ENCODE measurements at regions not wholly inside any gene's neighbourhood (a gene's known extent, or its start where the extent isn't known, plus 50 kb on each side); places are given as distances from the start of the nearest gene placed in this dataset.

GRCh38 chr1:239739375-239739774 is 352.3 kb upstream of the FMN2 start:
- no peak overlapping the region for H2AFZ ChIP-seq (ENCODE audit: low read length)
- no peak overlapping the region for H4K91ac ChIP-seq (replicated peaks; ENCODE audit: insufficient read length, low read length)
- no peak overlapping the region for H2BK5ac ChIP-seq (ENCODE audit: low read depth, low read length)
- H2BK15ac ChIP-seq (ENCODE audit: low read length): no peak overlapping the region
- H3K9ac ChIP-seq (replicated peaks in 1 of 4; ENCODE audit: extremely low read depth in 1 of 4, low read depth in 3 of 4, low read length in 3 of 4): no peak overlapping the region
- no peak overlapping the region for H3K4me2 ChIP-seq (ENCODE audit: insufficient read depth in 1 of 2, low read depth in 2 of 2, low read length in 2 of 2)
- ChIA-PET POLR2A (ENCODE audit: partially characterized antibody) (no interaction called here), CTCF (ENCODE audit: partially characterized antibody) (no interaction called here)
- no peak overlapping the region for H3K4ac ChIP-seq (replicated peaks; ENCODE audit: insufficient read length, low read depth, low read length)
- no peak overlapping the region for H3K14ac ChIP-seq (ENCODE audit: insufficient read length)
- H3K79me2 ChIP-seq (ENCODE audit: control insufficient read depth in 1 of 2, insufficient read depth in 2 of 2, low read length in 2 of 2): no peaks in the 10 kb centered on the region
- WGBS, 2 experiments (ENCODE audit: extremely low coverage in 1 of 2, insufficient coverage in 1 of 2, insufficient read length in 1 of 2, insufficient replicate concordance in 2 of 2, low coverage in 1 of 2, low lambda C conversion rate in 2 of 2, missing lambda C conversion rate in 1 of 2): 89% methylated on average over 2 of the region's 2 CpGs; no CpG with 5 or more reads in 1 of the 2 experiments
- H3K27ac ChIP-seq (ENCODE audit: low read depth, low read length): no peak overlapping the region
- peaks cover 0 to 1% (median 0%) of the 10 kb centered on the region in 4 experiments; a peak in 1 of 7 replicates for H3K27me3 ChIP-seq (replicated peaks in 1 of 4; ENCODE audit: control insufficient read depth in 3 of 4, extremely low read depth in 1 of 4, insufficient read depth in 3 of 4, low read length in 3 of 4)
- no peaks in the 10 kb centered on the region for H3K23me2 ChIP-seq (ENCODE audit: low read depth, low read length)
- no peaks in the 10 kb centered on the region for H3K9me3 ChIP-seq (ENCODE audit: insufficient read depth in 2 of 2, low read depth in 1 of 2, low read length in 1 of 2)
- no peak overlapping the region for H3K18ac ChIP-seq (ENCODE audit: extremely low read depth, low read length)
- no peak overlapping the region for H2BK12ac ChIP-seq (ENCODE audit: low read depth, low read length)
- no peak overlapping the region for H3K56ac ChIP-seq (replicated peaks; ENCODE audit: insufficient read length, low read depth, low read length)
- no peaks in the 10 kb centered on the region for H3K79me1 ChIP-seq (ENCODE audit: low read depth, low read length)
- FAIRE-seq (no peak), DNase-seq (ENCODE audit: low read depth in 1 of 2, low spot score in 2 of 2) (no peak)
- H4K20me1 ChIP-seq (replicated peaks in 1 of 2; ENCODE audit: control insufficient read depth in 1 of 2, insufficient read depth in 2 of 2, low read length in 2 of 2): no peaks in the 10 kb centered on the region
- no peak overlapping the region for H3K4me3 ChIP-seq (ENCODE audit: extremely low read depth in 1 of 4, insufficient read depth in 2 of 4, low read depth in 3 of 4, low read length in 4 of 4)
- no peak overlapping the region for H3K23ac ChIP-seq (ENCODE audit: insufficient read length)
- no peak overlapping the region for H4K8ac ChIP-seq (ENCODE audit: extremely low read depth, insufficient read depth, low read length)
- H2BK20ac ChIP-seq (ENCODE audit: low read length): no peak overlapping the region
- H2AK5ac ChIP-seq (ENCODE audit: low read depth, low read length): no peak overlapping the region
- no peak for TF ChIP-seq POLR2A (IDR thresholded peaks at IDR 0.05; ENCODE audit: control extremely low read depth in 1 of 2, low read depth in 2 of 2, low read length in 2 of 2)
- H3K4me1 ChIP-seq (replicated peaks in 1 of 4; ENCODE audit: control insufficient read depth in 3 of 4, insufficient read depth in 4 of 4, low read length in 3 of 4): no peaks in the 10 kb centered on the region
- no peaks in the 10 kb centered on the region for H3K36me3 ChIP-seq (ENCODE audit: control insufficient read depth in 2 of 4, insufficient read depth in 4 of 4, low read length in 3 of 4)
- no peak overlapping the region for H4K5ac ChIP-seq (ENCODE audit: insufficient read length, low read depth, low read length)
- no peak overlapping the region for H2BK120ac ChIP-seq (replicated peaks; ENCODE audit: low read depth, low read length)

Measured in H1 (cell line).